CD4-positive, alpha-beta T cell treated with Interleukin-17A for 1 hour (primary cell): ENCODE measurements at regions not wholly inside any gene's neighbourhood (a gene's known extent, or its start where the extent isn't known, plus 50 kb on each side); places are given as distances from the start of the nearest gene placed in this dataset.
"Not testable (repeated sequence)": the region's sequence is repeated elsewhere in the genome, so short reads cannot be mapped to it uniquely, and the experiment has no call there.

ENCODE experiments used
- DNase-seq: peaks from one replicate; pipeline ENCODE4 v3.0.0-alpha.2; 2020

GRCh38 chr14:43003845-43004244 lies 1397.2 kb downstream of the LRFN5 start:
- DNase-seq, result no peak

GRCh38 chr14:43001731-43002130 lies 1395.1 kb downstream of the LRFN5 start:
- no peak for DNase-seq

GRCh38 chr14:42994051-42994736 lies 1387.5 kb downstream of the LRFN5 start:
- DNase-seq, result no peak

GRCh38 chr14:42992930-42993329 lies 1386.3 kb downstream of the LRFN5 start:
- DNase-seq, result no peak

- DNase-seq, result no peak
Observed at GRCh38 chr14:42980419-42980818, 1373.7 kb downstream of the LRFN5 start.

GRCh38 chr14:42973171-42973570 lies 1366.5 kb downstream of the LRFN5 start:
- DNase-seq, result not testable (repeated sequence)

GRCh38 chr14:42965512-42965911 lies 1358.8 kb downstream of the LRFN5 start:
- DNase-seq, result no peak

- no peak for DNase-seq
Observed at GRCh38 chr14:42961509-42961908, 1354.8 kb downstream of the LRFN5 start.

- DNase-seq, result no peak
Observed at GRCh38 chr14:42950363-42950762, 1343.7 kb downstream of the LRFN5 start.

GRCh38 chr14:42947991-42948390 lies 1341.3 kb downstream of the LRFN5 start:
- no peak for DNase-seq

- DNase-seq, result no peak
Observed at GRCh38 chr14:42944284-42944683, 1337.6 kb downstream of the LRFN5 start.

GRCh38 chr14:42931308-42931707 lies 1324.6 kb downstream of the LRFN5 start:
- no peak for DNase-seq

GRCh38 chr14:42929806-42930480 lies 1323.3 kb downstream of the LRFN5 start:
- no peak for DNase-seq

GRCh38 chr14:42927313-42927712 lies 1320.6 kb downstream of the LRFN5 start:
- DNase-seq, result no peak

GRCh38 chr14:42921901-42922300 lies 1315.2 kb downstream of the LRFN5 start:
- DNase-seq, result no peak

- DNase-seq, result no peak
Observed at GRCh38 chr14:42918615-42919014, 1311.9 kb downstream of the LRFN5 start.

- no peak for DNase-seq
Observed at GRCh38 chr14:42911642-42912041, 1305.0 kb downstream of the LRFN5 start.

- no peak for DNase-seq
Observed at GRCh38 chr14:42909659-42910058, 1303.0 kb downstream of the LRFN5 start.

GRCh38 chr14:42893183-42893582 lies 1286.5 kb downstream of the LRFN5 start:
- no peak for DNase-seq

GRCh38 chr14:42884100-42884499 lies 1277.4 kb downstream of the LRFN5 start:
- no peak for DNase-seq

GRCh38 chr14:42877716-42878115 lies 1271.0 kb downstream of the LRFN5 start:
- DNase-seq, result no peak

- DNase-seq, result no peak
Observed at GRCh38 chr14:42872786-42873185, 1266.1 kb downstream of the LRFN5 start.

- no peak for DNase-seq
Observed at GRCh38 chr14:42869681-42870080, 1263.0 kb downstream of the LRFN5 start.

- no peak for DNase-seq
Observed at GRCh38 chr14:42862114-42862513, 1255.4 kb downstream of the LRFN5 start.

GRCh38 chr14:42860371-42860770 lies 1253.7 kb downstream of the LRFN5 start:
- no peak for DNase-seq
